GM12864 (cell line): ENCODE measurements at regions not wholly inside any gene's neighbourhood (a gene's known extent, or its start where the extent isn't known, plus 50 kb on each side); places are given as distances from the start of the nearest gene placed in this dataset.

Source experiments
- DNase-seq: peaks from one replicate; pipeline ENCODE4 v3.0.0-alpha.2; 2011; ENCODE audit warnings: low read depth
- H3K4me3 ChIP-seq: 2 replicates; pipeline ENCODE4 v1.5.1; 2011; ENCODE audit warnings: mild to moderate bottlenecking, low read depth, low read length, control low read depth
- TF ChIP-seq, protein P1 (sequence below): IDR thresholded peaks from 2 replicates; pipeline ENCODE4 v1.5.1; 2011; ENCODE audit warnings: low read depth, mild to moderate bottlenecking, moderate library complexity, low read length, control low read depth, inconsistent platforms; ENCODE audit errors: missing control alignments

DNA sequence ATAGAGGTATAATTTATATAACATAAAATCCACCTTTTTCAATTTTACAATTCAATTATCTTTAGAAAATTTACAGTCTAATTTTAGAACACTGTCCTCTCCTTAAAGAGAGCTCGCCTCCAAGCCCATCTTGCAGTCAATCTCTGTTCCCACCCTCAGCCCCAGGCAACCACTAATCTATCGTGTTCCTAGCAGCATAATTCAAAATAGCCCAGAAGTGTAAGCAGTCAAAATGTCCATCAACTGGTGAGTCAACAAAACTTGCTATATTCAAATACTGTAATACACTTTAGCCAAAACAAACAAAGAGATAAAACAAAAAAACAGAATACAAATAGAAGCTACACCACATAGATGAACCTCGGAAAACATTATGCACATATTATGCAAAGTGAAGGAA is 1006.8 kb upstream of the EEF2KMT start:
- DNase-seq: no peak
- TF ChIP-seq, protein P1, sequence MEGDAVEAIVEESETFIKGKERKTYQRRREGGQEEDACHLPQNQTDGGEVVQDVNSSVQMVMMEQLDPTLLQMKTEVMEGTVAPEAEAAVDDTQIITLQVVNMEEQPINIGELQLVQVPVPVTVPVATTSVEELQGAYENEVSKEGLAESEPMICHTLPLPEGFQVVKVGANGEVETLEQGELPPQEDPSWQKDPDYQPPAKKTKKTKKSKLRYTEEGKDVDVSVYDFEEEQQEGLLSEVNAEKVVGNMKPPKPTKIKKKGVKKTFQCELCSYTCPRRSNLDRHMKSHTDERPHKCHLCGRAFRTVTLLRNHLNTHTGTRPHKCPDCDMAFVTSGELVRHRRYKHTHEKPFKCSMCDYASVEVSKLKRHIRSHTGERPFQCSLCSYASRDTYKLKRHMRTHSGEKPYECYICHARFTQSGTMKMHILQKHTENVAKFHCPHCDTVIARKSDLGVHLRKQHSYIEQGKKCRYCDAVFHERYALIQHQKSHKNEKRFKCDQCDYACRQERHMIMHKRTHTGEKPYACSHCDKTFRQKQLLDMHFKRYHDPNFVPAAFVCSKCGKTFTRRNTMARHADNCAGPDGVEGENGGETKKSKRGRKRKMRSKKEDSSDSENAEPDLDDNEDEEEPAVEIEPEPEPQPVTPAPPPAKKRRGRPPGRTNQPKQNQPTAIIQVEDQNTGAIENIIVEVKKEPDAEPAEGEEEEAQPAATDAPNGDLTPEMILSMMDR: no peak
- H3K4me3 ChIP-seq: no peak overlapping the region

DNA sequence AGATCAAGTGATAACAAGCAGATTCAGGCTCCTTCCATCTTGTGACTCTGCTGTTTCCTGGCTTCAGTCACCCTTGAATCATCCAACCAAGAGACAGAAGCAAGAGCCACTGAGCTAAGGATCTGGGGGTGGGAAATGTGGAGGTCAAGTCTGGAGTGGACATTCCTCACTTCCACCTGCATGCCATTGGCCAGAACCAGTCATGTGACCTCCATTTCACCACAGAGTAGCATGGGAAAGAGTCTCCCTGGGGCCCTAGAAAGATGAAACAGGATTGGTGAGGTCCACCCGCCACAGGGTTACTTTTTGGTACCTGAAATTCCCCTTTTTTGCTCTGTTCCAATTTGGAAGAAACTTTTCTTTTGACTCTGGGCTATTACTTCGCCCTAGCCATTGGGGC is 1006.0 kb upstream of the EEF2KMT start:
- DNase-seq: no peak
- TF ChIP-seq, protein P1: no peak
- H3K4me3 ChIP-seq: no peak overlapping the region

- no peak overlapping the region for H3K4me3 ChIP-seq
- TF ChIP-seq, protein P1: no peak
- DNase-seq: no peak
Observed at GRCh38 chr16:6099102-6099501, 1001.5 kb upstream of the EEF2KMT start.

- TF ChIP-seq, protein P1: no peak
- no peak for DNase-seq
- no peak overlapping the region for H3K4me3 ChIP-seq
Observed at GRCh38 chr16:6096931-6097670, 999.5 kb upstream of the EEF2KMT start.

DNA sequence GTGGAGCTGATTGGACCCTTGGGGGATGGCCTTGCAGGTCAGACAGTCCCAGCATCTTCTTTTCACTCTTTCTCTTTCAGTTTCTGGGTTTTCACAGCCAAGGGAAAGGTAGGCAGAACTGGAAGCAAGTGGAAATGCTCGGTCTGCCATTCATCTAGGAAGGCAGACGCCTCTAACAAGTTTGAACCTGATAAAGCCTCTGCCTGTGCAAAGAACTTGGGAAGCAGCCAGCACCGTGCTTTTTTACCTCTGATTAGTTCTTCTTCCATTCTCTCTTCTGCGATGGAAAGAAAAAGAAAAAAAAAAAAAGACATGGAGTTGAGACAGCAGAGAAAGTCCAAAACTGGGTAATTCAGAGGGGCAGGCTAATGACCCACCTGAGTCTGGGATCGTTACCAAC is 997.8 kb upstream of the EEF2KMT start:
- TF ChIP-seq, protein P1: no peak
- no peak overlapping the region for H3K4me3 ChIP-seq
- no peak for DNase-seq

- DNase-seq: no peak
- H3K4me3 ChIP-seq: no peak overlapping the region
- TF ChIP-seq, protein P1: no peak
Observed at GRCh38 chr16:6091021-6091420, 993.4 kb upstream of the EEF2KMT start.
